ENCODE measurements at regions not wholly inside any gene's neighbourhood (a gene's known extent, or its start where the extent isn't known, plus 50 kb on each side); places are given as distances from the start of the nearest gene placed in this dataset.

- no peaks in the 10 kb centered on the region for H3K36me3 ChIP-seq (ENCODE audit: insufficient read depth, low read length)
- no peak overlapping the region for H3K9ac ChIP-seq (ENCODE audit: low read depth, low read length, poor library complexity, severe bottlenecking)
- H3K79me2 ChIP-seq (ENCODE audit: insufficient read depth, low read length) = no peaks in the 10 kb centered on the region
- H3K9me2 ChIP-seq (replicated peaks; ENCODE audit: low read depth, low read length) = no peaks in the 10 kb centered on the region
- H3K4me1 ChIP-seq (ENCODE audit: insufficient read depth, low read length, poor library complexity, severe bottlenecking) = no peaks in the 10 kb centered on the region
- H2AFZ ChIP-seq (ENCODE audit: low read length) = no peak overlapping the region
- peaks cover 22% of the 10 kb centered on the region; the same call in 1 of the 2 replicates for H3K9me3 ChIP-seq (ENCODE audit: insufficient read depth, low read depth, low read length)
- H3K27me3 ChIP-seq (ENCODE audit: insufficient read depth, low read length, poor library complexity, severe bottlenecking) = no peaks in the 10 kb centered on the region
- H3K4me3 ChIP-seq (ENCODE audit: low read length, poor library complexity, severe bottlenecking) = no peak overlapping the region
- no peak overlapping the region for H3K4me2 ChIP-seq (ENCODE audit: low read depth, low read length, poor library complexity, severe bottlenecking)
- H3F3A ChIP-seq (ENCODE audit: low read depth) = no peaks in the 10 kb centered on the region
- TF ChIP-seq EZH2phosphoT487 (IDR thresholded peaks at IDR 0.05; ENCODE audit: borderline replicate concordance) (no peak), CTCF (conservative IDR thresholded peaks at IDR 0.05; ENCODE audit: low read length) (no peak)
- H4K20me1 ChIP-seq (ENCODE audit: insufficient read depth, low read length, poor library complexity, severe bottlenecking) = no peaks in the 10 kb centered on the region
Observed at GRCh38 chr22:47296405-47297260, 534.2 kb downstream of the TBC1D22A start.

GRCh38 chr22:47295982-47296381, 533.5 kb downstream of the TBC1D22A start:
- Histone ChIP-seq H3K9me2 (replicated peaks; ENCODE audit: low read depth, low read length) (no peaks in the 10 kb centered on the region), H3K4me3 (ENCODE audit: low read length, poor library complexity, severe bottlenecking) (no peak overlapping the region), H3F3A (ENCODE audit: low read depth) (no peaks in the 10 kb centered on the region), H3K36me3 (ENCODE audit: insufficient read depth, low read length) (no peaks in the 10 kb centered on the region), H3K4me1 (ENCODE audit: insufficient read depth, low read length, poor library complexity, severe bottlenecking) (no peaks in the 10 kb centered on the region), H3K27me3 (ENCODE audit: insufficient read depth, low read length, poor library complexity, severe bottlenecking) (no peaks in the 10 kb centered on the region), H3K9ac (ENCODE audit: low read depth, low read length, poor library complexity, severe bottlenecking) (no peak overlapping the region), H3K79me2 (ENCODE audit: insufficient read depth, low read length) (no peaks in the 10 kb centered on the region), H3K4me2 (ENCODE audit: low read depth, low read length, poor library complexity, severe bottlenecking) (no peak overlapping the region), H2AFZ (ENCODE audit: low read length) (no peak overlapping the region), H4K20me1 (ENCODE audit: insufficient read depth, low read length, poor library complexity, severe bottlenecking) (no peaks in the 10 kb centered on the region), H3K9me3 (ENCODE audit: insufficient read depth, low read depth, low read length) (peaks cover 23% of the 10 kb centered on the region; the same call in 1 of the 2 replicates)
- TF ChIP-seq CTCF (conservative IDR thresholded peaks at IDR 0.05; ENCODE audit: low read length) (no peak), EZH2phosphoT487 (IDR thresholded peaks at IDR 0.05; ENCODE audit: borderline replicate concordance) (no peak)

GRCh38 chr22:47295226-47295901, 532.9 kb downstream of the TBC1D22A start:
- H3K9ac ChIP-seq (ENCODE audit: low read depth, low read length, poor library complexity, severe bottlenecking) = no peak overlapping the region

More at GRCh38 chr22:47295226-47295901, 532.9 kb downstream of the TBC1D22A start:
- H3K27me3 ChIP-seq (ENCODE audit: insufficient read depth, low read length, poor library complexity, severe bottlenecking) = no peaks in the 10 kb centered on the region
- no peaks in the 10 kb centered on the region for H4K20me1 ChIP-seq (ENCODE audit: insufficient read depth, low read length, poor library complexity, severe bottlenecking)
- H3K9me2 ChIP-seq (replicated peaks; ENCODE audit: low read depth, low read length) = no peaks in the 10 kb centered on the region
- H3K4me3 ChIP-seq (ENCODE audit: low read length, poor library complexity, severe bottlenecking) = no peak overlapping the region
- H3K4me1 ChIP-seq (ENCODE audit: insufficient read depth, low read length, poor library complexity, severe bottlenecking) = no peaks in the 10 kb centered on the region
- TF ChIP-seq EZH2phosphoT487 (IDR thresholded peaks at IDR 0.05; ENCODE audit: borderline replicate concordance) (no peak), CTCF (conservative IDR thresholded peaks at IDR 0.05; ENCODE audit: low read length) (no peak)
- H2AFZ ChIP-seq (ENCODE audit: low read length) = no peak overlapping the region
- no peaks in the 10 kb centered on the region for H3K79me2 ChIP-seq (ENCODE audit: insufficient read depth, low read length)
- no peaks in the 10 kb centered on the region for H3K36me3 ChIP-seq (ENCODE audit: insufficient read depth, low read length)
- peaks cover 27% of the 10 kb centered on the region; the same call in 1 of the 2 replicates for H3K9me3 ChIP-seq (ENCODE audit: insufficient read depth, low read depth, low read length)
- no peak overlapping the region for H3K4me2 ChIP-seq (ENCODE audit: low read depth, low read length, poor library complexity, severe bottlenecking)
- H3F3A ChIP-seq (ENCODE audit: low read depth) = no peaks in the 10 kb centered on the region
